HFF-Myc (cell line): ENCODE measurements at regions not wholly inside any gene's neighbourhood (a gene's known extent, or its start where the extent isn't known, plus 50 kb on each side); places are given as distances from the start of the nearest gene placed in this dataset.

Source experiments
- DNase-seq: peaks from one replicate; pipeline ENCODE4 v3.0.0-alpha.2; 2011; ENCODE audit warnings: low read depth; ENCODE audit errors: extremely low read depth
- H3K4me3 ChIP-seq: replicated peaks from 2 replicates; pipeline ENCODE4 v1.5.1; 2011; ENCODE audit warnings: low read depth, mild to moderate bottlenecking, control low read depth, low read length
- CTCF ChIP-seq: IDR thresholded peaks from 2 replicates; pipeline ENCODE4 v1.5.1; 2012; ENCODE audit warnings: mild to moderate bottlenecking, low read depth, low read length, control low read depth; ENCODE audit errors: missing control alignments

- TF ChIP-seq CTCF, result no peak
- DNase-seq, result no peak
- H3K4me3 ChIP-seq, result no peak overlapping the region
Observed at GRCh38 chr21:26679284-26679683, 106.2 kb upstream of the CYYR1 start.

GRCh38 chr21:26674323-26674722 lies 101.2 kb upstream of the CYYR1 start:
- H3K4me3 ChIP-seq, result no peak overlapping the region
- TF ChIP-seq CTCF, result no peak
- DNase-seq, result no peak

- TF ChIP-seq CTCF, result no peak
- no peak for DNase-seq
- no peak overlapping the region for H3K4me3 ChIP-seq
Observed at GRCh38 chr21:26669215-26669764, 96.2 kb upstream of the CYYR1 start.

- TF ChIP-seq CTCF, result no peak
- DNase-seq, result no peak
- H3K4me3 ChIP-seq, result no peak overlapping the region
Observed at GRCh38 chr21:26659757-26660156, 86.7 kb upstream of the CYYR1 start.

- H3K4me3 ChIP-seq, result no peak overlapping the region
- DNase-seq, result peak; percentile 17
- TF ChIP-seq CTCF, result no peak
Observed at GRCh38 chr21:26659182-26659581, 86.1 kb upstream of the CYYR1 start.

- no peak for TF ChIP-seq CTCF
- no peak for DNase-seq
- H3K4me3 ChIP-seq, result no peak overlapping the region
Observed at GRCh38 chr21:26655460-26655859, 82.4 kb upstream of the CYYR1 start.

- TF ChIP-seq CTCF, result no peak
- no peak for DNase-seq
- no peak overlapping the region for H3K4me3 ChIP-seq
Observed at GRCh38 chr21:26653430-26653829, 80.3 kb upstream of the CYYR1 start.
